ENCODE measurements at regions not wholly inside any gene's neighbourhood (a gene's known extent, or its start where the extent isn't known, plus 50 kb on each side); places are given as distances from the start of the nearest gene placed in this dataset.
A peak's percentile ranks its signal among the peaks of the same experiment; 100 is the strongest.

- no peaks in the 10 kb centered on the region for H3K36me3 ChIP-seq (ENCODE audit: insufficient read depth)
- DNase-seq (ENCODE audit: low spot score) = no peak
- no peaks in the 10 kb centered on the region for H3F3A ChIP-seq (replicated peaks; ENCODE audit: low read depth)
- no peaks in the 10 kb centered on the region; the same call in 1 of the 2 replicates for H3K9me2 ChIP-seq (ENCODE audit: insufficient read depth)
- Mint-ChIP-seq H3K27me3 (ENCODE audit: insufficient read depth, low read depth, poor library complexity) (peaks cover 4% of the 10 kb centered on the region), H3K27ac (no peak overlapping the region), H3K9me3 (0 out of 3 replicates have a peak, but pooled peaks cover 3% of the 10 kb centered on the region), H3K4me3 (no peak overlapping the region), H3K36me3 (ENCODE audit: low read depth) (no peaks in the 10 kb centered on the region), H3K4me1 (no peaks in the 10 kb centered on the region; the same call in 2 of the 3 replicates)
- no peaks in the 10 kb centered on the region for H3K79me2 ChIP-seq (replicated peaks; ENCODE audit: insufficient read depth)
- no peak overlapping the region for H3K4me3 ChIP-seq
- ATAC-seq = no peak; the same call in 2 of the 3 replicates
- no peak overlapping the region for H3K27ac ChIP-seq (ENCODE audit: low read depth)
- H3K4me1 ChIP-seq (ENCODE audit: insufficient read depth) = no peaks in the 10 kb centered on the region
- no peak for TF ChIP-seq STAT1 (IDR thresholded peaks at IDR 0.05; ENCODE audit: unreplicated experiment)
- TF ChIP-seq EZH2 (IDR thresholded peaks at IDR 0.05; ENCODE audit: low read depth, unreplicated experiment) = no peak
- TF ChIP-seq NANOG (IDR thresholded peaks at IDR 0.05; ENCODE audit: borderline replicate concordance) = no peak
- no peak for TF ChIP-seq CREB1 (CRISPR knock-in tag; IDR thresholded peaks at IDR 0.05; ENCODE audit: low read depth)
- TF ChIP-seq REST (IDR thresholded peaks at IDR 0.05; ENCODE audit: unreplicated experiment) = no peak
- no peak for TF ChIP-seq POLR2AphosphoS5 (IDR thresholded peaks at IDR 0.05; ENCODE audit: low read depth)
- TF ChIP-seq ZNF114 (CRISPR knock-in tag; IDR thresholded peaks at IDR 0.05) = no peak
- TF ChIP-seq, protein P1, sequence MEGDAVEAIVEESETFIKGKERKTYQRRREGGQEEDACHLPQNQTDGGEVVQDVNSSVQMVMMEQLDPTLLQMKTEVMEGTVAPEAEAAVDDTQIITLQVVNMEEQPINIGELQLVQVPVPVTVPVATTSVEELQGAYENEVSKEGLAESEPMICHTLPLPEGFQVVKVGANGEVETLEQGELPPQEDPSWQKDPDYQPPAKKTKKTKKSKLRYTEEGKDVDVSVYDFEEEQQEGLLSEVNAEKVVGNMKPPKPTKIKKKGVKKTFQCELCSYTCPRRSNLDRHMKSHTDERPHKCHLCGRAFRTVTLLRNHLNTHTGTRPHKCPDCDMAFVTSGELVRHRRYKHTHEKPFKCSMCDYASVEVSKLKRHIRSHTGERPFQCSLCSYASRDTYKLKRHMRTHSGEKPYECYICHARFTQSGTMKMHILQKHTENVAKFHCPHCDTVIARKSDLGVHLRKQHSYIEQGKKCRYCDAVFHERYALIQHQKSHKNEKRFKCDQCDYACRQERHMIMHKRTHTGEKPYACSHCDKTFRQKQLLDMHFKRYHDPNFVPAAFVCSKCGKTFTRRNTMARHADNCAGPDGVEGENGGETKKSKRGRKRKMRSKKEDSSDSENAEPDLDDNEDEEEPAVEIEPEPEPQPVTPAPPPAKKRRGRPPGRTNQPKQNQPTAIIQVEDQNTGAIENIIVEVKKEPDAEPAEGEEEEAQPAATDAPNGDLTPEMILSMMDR (conservative IDR thresholded peaks at IDR 0.05; ENCODE audit: low read depth in 2 of 2) = no peak
- no peak for TF ChIP-seq ZNF331 (CRISPR knock-in tag; IDR thresholded peaks at IDR 0.05; ENCODE audit: low read depth)
- TF ChIP-seq, protein P2, sequence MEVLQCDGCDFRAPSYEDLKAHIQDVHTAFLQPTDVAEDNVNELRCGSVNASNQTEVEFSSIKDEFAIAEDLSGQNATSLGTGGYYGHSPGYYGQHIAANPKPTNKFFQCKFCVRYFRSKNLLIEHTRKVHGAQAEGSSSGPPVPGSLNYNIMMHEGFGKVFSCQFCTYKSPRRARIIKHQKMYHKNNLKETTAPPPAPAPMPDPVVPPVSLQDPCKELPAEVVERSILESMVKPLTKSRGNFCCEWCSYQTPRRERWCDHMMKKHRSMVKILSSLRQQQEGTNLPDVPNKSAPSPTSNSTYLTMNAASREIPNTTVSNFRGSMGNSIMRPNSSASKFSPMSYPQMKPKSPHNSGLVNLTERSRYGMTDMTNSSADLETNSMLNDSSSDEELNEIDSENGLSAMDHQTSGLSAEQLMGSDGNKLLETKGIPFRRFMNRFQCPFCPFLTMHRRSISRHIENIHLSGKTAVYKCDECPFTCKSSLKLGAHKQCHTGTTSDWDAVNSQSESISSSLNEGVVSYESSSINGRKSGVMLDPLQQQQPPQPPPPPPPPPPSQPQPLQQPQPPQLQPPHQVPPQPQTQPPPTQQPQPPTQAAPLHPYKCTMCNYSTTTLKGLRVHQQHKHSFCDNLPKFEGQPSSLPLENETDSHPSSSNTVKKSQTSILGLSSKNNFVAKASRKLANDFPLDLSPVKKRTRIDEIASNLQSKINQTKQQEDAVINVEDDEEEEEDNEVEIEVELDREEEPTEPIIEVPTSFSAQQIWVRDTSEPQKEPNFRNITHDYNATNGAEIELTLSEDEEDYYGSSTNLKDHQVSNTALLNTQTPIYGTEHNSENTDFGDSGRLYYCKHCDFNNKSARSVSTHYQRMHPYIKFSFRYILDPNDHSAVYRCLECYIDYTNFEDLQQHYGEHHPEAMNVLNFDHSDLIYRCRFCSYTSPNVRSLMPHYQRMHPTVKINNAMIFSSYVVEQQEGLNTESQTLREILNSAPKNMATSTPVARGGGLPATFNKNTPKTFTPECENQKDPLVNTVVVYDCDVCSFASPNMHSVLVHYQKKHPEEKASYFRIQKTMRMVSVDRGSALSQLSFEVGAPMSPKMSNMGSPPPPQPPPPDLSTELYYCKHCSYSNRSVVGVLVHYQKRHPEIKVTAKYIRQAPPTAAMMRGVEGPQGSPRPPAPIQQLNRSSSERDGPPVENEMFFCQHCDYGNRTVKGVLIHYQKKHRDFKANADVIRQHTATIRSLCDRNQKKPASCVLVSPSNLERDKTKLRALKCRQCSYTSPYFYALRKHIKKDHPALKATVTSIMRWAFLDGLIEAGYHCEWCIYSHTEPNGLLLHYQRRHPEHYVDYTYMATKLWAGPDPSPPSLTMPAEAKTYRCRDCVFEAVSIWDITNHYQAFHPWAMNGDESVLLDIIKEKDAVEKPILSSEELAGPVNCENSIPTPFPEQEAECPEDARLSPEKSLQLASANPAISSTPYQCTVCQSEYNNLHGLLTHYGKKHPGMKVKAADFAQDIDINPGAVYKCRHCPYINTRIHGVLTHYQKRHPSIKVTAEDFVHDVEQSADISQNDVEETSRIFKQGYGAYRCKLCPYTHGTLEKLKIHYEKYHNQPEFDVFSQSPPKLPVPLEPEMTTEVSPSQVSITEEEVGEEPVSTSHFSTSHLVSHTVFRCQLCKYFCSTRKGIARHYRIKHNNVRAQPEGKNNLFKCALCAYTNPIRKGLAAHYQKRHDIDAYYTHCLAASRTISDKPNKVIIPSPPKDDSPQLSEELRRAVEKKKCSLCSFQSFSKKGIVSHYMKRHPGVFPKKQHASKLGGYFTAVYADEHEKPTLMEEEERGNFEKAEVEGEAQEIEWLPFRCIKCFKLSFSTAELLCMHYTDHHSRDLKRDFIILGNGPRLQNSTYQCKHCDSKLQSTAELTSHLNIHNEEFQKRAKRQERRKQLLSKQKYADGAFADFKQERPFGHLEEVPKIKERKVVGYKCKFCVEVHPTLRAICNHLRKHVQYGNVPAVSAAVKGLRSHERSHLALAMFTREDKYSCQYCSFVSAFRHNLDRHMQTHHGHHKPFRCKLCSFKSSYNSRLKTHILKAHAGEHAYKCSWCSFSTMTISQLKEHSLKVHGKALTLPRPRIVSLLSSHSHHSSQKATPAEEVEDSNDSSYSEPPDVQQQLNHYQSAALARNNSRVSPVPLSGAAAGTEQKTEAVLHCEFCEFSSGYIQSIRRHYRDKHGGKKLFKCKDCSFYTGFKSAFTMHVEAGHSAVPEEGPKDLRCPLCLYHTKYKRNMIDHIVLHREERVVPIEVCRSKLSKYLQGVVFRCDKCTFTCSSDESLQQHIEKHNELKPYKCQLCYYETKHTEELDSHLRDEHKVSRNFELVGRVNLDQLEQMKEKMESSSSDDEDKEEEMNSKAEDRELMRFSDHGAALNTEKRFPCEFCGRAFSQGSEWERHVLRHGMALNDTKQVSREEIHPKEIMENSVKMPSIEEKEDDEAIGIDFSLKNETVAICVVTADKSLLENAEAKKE (CRISPR knock-in tag; IDR thresholded peaks at IDR 0.05) = no peak
- TF ChIP-seq, protein P3, sequence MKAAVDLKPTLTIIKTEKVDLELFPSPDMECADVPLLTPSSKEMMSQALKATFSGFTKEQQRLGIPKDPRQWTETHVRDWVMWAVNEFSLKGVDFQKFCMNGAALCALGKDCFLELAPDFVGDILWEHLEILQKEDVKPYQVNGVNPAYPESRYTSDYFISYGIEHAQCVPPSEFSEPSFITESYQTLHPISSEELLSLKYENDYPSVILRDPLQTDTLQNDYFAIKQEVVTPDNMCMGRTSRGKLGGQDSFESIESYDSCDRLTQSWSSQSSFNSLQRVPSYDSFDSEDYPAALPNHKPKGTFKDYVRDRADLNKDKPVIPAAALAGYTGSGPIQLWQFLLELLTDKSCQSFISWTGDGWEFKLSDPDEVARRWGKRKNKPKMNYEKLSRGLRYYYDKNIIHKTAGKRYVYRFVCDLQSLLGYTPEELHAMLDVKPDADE (IDR thresholded peaks at IDR 0.05) = no peak
- no peak for TF ChIP-seq EZH2phosphoT487 (IDR thresholded peaks at IDR 0.05; ENCODE audit: unreplicated experiment)
- H4K20me1 ChIP-seq (replicated peaks; ENCODE audit: insufficient read depth) = no peaks in the 10 kb centered on the region
- H3K4me2 ChIP-seq = no peak overlapping the region
- H3K27me3 ChIP-seq (ENCODE audit: insufficient read depth) = no peaks in the 10 kb centered on the region
- H2AFZ ChIP-seq = 0 out of 2 replicates have a peak overlapping the region, but pooled peaks have one; percentile 38
These were observed 65.0 kb upstream of the SLC2A12 start for GRCh38 chr6:134117409-134117808.
